Esophagus muscularis mucosa (tissue), 3 donors: ENCODE measurements at regions not wholly inside any gene's neighbourhood (a gene's known extent, or its start where the extent isn't known, plus 50 kb on each side); places are given as distances from the start of the nearest gene placed in this dataset.

Experiments
- CTCF ChIP-seq, 3 experiments: fragments of 200-600 bp in 2 of 3; fragments of 450-650 bp in 1 of 3; sonication (generic) in 2 of 3; IDR thresholded peaks; one replicate each; pipeline ENCODE4 v1.5.1; 2017 to 2019; ENCODE audit warnings: antibody characterized with exemption in 3 of 3, mild to moderate bottlenecking in 2 of 3, moderate library complexity in 1 of 3
- POLR2AphosphoS5 ChIP-seq, 2 donors: sonication (generic); formaldehyde crosslinking; IDR thresholded peaks; one replicate each; pipeline ENCODE4 v1.6.1; 2017; ENCODE audit warnings: antibody characterized with exemption in 2 of 2

DNA sequence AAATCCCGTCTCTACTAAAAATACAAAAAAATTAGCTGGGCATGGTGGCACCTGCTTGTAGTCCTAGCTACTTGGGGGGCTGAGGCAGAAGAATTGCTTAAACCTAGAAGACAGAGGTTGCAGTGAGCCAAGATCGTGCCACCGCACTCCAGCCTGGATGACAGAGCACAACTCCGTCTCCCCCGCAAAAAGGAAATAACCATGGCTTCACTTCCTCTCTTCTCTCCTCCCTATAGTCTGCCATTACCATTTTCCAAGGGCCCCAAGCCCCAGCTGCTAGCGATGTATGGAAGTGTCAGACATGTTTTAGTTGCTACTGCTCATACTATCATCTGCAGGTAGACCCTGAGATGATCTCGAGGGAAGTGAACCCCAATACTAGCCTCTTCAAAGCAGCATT lies 177.3 kb upstream of the FAM9B start:
- no peak for TF ChIP-seq POLR2AphosphoS5 (IDR thresholded peaks at IDR 0.05)
- no peak for TF ChIP-seq CTCF (IDR thresholded peaks at IDR 0.05)
